ENCODE measurements at regions not wholly inside any gene's neighbourhood (a gene's known extent, or its start where the extent isn't known, plus 50 kb on each side); places are given as distances from the start of the nearest gene placed in this dataset.

- TF ChIP-seq CTCF (conservative IDR thresholded peaks at IDR 0.05 in 1 of 2, IDR thresholded peaks at IDR 0.05 in 1 of 2; ENCODE audit: low read depth in 1 of 2, low read length in 2 of 2) (no peak), EZH2 (IDR thresholded peaks at IDR 0.05; ENCODE audit: low read length, missing control alignments) (no peak)
Measured at GRCh38 chr7:15765753-15766152, 79.3 kb upstream of the MEOX2 start.
